ENCODE measurements at regions not wholly inside any gene's neighbourhood (a gene's known extent, or its start where the extent isn't known, plus 50 kb on each side); places are given as distances from the start of the nearest gene placed in this dataset.

- Mint-ChIP-seq H3K36me3 (no peaks in the 10 kb centered on the region), H3K4me3 (no peak overlapping the region), H3K27me3 (peaks cover 14% of the 10 kb centered on the region)
These were observed 747.5 kb upstream of the EEF2KMT start for GRCh38 chr16:5845046-5845445.

GRCh38 chr16:5841974-5842373 is 744.4 kb upstream of the EEF2KMT start:
- no peaks in the 10 kb centered on the region for H3K9me3 Mint-ChIP-seq
- H3K4me1 Mint-ChIP-seq (ENCODE audit: unreplicated experiment) = no peaks in the 10 kb centered on the region

More at GRCh38 chr16:5845046-5845445, 747.5 kb upstream of the EEF2KMT start:
- Mint-ChIP-seq H3K4me1 (ENCODE audit: unreplicated experiment) (no peaks in the 10 kb centered on the region), H3K9me3 (no peaks in the 10 kb centered on the region), H3K27ac (no peak overlapping the region)
- no peak for TF ChIP-seq CTCF (conservative IDR thresholded peaks at IDR 0.05)
- DNase-seq (ENCODE audit: extremely low spot score, unreplicated experiment) = no peak

GRCh38 chr16:5838725-5839124 is 741.1 kb upstream of the EEF2KMT start:
- H3K9me3 Mint-ChIP-seq = no peaks in the 10 kb centered on the region
- no peaks in the 10 kb centered on the region for H3K36me3 Mint-ChIP-seq
- H3K4me3 Mint-ChIP-seq = no peak overlapping the region
- peaks cover 13% of the 10 kb centered on the region for H3K27me3 Mint-ChIP-seq
- no peaks in the 10 kb centered on the region for H3K4me1 Mint-ChIP-seq (ENCODE audit: unreplicated experiment)
- DNase-seq (ENCODE audit: extremely low spot score, unreplicated experiment) = no peak
- TF ChIP-seq CTCF (conservative IDR thresholded peaks at IDR 0.05) = no peak
- H3K27ac Mint-ChIP-seq = no peak overlapping the region

More at GRCh38 chr16:5841974-5842373, 744.4 kb upstream of the EEF2KMT start:
- Mint-ChIP-seq H3K36me3 (no peaks in the 10 kb centered on the region), H3K4me3 (no peak overlapping the region), H3K27ac (no peak overlapping the region), H3K27me3 (peaks cover 12% of the 10 kb centered on the region)
- DNase-seq (ENCODE audit: extremely low spot score, unreplicated experiment) = no peak
- no peak for TF ChIP-seq CTCF (conservative IDR thresholded peaks at IDR 0.05)

- Mint-ChIP-seq H3K9me3 (no peaks in the 10 kb centered on the region), H3K4me3 (no peak overlapping the region), H3K27ac (no peak overlapping the region), H3K36me3 (no peaks in the 10 kb centered on the region), H3K27me3 (peaks cover 10% of the 10 kb centered on the region), H3K4me1 (ENCODE audit: unreplicated experiment) (no peaks in the 10 kb centered on the region)
- TF ChIP-seq CTCF (conservative IDR thresholded peaks at IDR 0.05) = no peak
- DNase-seq (ENCODE audit: extremely low spot score, unreplicated experiment) = no peak
These were observed 740.5 kb upstream of the EEF2KMT start for GRCh38 chr16:5838071-5838470.

- H3K4me1 Mint-ChIP-seq (ENCODE audit: unreplicated experiment) = no peaks in the 10 kb centered on the region
- no peak for DNase-seq (ENCODE audit: extremely low spot score, unreplicated experiment)
- peaks cover 10% of the 10 kb centered on the region for H3K27me3 Mint-ChIP-seq
- H3K9me3 Mint-ChIP-seq = no peaks in the 10 kb centered on the region
- no peak overlapping the region for H3K4me3 Mint-ChIP-seq
- no peaks in the 10 kb centered on the region for H3K36me3 Mint-ChIP-seq
- TF ChIP-seq CTCF (conservative IDR thresholded peaks at IDR 0.05) = no peak
- no peak overlapping the region for H3K27ac Mint-ChIP-seq
These were observed 739.5 kb upstream of the EEF2KMT start for GRCh38 chr16:5837007-5837670.
